HG03108 (cell line): ENCODE measurements at regions not wholly inside any gene's neighbourhood (a gene's known extent, or its start where the extent isn't known, plus 50 kb on each side); places are given as distances from the start of the nearest gene placed in this dataset.
A peak's percentile ranks its signal among the peaks of the same experiment; 100 is the strongest.
"Not testable (repeated sequence)": the region's sequence is repeated elsewhere in the genome, so short reads cannot be mapped to it uniquely, and the experiment has no call there.

Experiments used
- ATAC-seq: cut with Tn5 transposase; IDR thresholded peaks from one replicate; pipeline ENCODE4 v1.9.1; 2021; ENCODE audit warnings: moderate library complexity; ENCODE audit not compliant: unreplicated experiment

DNA sequence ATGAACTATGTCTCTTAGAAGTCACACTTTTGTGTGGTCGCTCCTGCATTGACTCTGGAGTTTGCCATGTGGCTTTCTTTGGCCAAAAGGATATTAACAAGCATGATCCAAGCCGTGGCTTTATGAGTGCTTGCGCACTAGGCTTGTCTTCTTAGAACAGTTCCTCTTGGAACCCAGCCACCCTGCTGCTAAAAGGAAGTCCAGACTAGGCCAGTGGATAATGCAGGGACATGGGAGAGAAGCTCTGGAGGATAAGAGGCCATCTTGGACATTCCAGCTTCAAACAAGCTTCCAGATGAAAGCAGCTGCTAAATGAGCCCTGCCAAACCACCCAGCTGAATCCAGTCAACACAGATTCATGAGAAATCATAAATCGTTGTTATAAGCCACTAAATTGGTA lies 346.4 kb downstream of the CDC5L start:
- ATAC-seq, result no peak

DNA sequence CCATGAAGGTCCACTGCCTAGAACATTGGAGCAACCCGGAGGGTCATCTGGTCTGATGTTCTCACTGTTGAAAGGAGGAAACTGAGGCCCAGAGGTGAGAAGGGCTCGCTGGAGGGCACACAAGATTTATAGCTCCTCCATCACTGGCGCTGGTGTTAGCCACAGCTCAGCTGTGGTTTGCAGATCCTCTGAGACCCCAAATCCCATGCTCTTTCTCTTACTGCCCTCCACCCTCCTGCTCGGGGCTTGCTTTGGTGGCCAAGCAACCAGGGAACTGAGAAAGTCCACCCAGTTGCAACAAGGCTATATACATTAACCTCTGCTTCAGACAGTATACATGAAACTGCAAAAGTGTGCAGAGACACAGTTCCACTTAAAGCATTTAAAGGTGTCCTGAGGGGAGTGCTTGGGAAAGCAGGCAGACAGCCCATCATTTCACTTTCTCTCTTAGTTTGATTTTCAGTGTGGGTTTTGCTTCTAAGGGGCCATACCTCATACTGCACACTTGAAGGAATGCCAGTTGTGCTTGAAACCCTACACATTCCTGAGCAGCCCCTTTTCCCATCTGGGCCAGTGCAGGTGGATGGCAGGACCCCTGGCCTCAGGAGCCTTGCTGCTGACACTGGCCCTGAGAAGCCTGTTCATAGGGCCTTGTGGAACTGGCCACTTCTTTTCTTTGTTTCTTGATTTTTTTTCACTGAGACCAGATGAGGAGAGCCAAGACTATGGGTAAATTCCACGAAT lies 347.6 kb downstream of the CDC5L start:
- ATAC-seq, result no peak

DNA sequence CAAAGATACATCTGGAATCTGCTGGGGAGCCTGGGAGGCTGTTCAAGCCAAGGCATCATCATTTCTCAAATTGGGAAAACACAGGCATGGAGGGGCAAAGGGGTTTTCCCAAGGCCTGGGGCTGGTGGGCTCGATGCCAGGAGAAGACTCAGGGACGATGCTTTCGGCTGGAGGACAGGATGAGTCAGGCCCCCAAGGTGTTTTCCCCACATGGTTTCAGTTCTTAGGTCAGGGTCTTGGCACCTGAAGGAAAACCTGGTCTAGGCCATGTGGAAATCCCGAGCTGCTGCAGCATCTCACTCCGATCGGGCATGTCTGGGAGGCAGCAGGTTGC lies 348.1 kb downstream of the CDC5L start:
- peak; percentile 37 for ATAC-seq

DNA sequence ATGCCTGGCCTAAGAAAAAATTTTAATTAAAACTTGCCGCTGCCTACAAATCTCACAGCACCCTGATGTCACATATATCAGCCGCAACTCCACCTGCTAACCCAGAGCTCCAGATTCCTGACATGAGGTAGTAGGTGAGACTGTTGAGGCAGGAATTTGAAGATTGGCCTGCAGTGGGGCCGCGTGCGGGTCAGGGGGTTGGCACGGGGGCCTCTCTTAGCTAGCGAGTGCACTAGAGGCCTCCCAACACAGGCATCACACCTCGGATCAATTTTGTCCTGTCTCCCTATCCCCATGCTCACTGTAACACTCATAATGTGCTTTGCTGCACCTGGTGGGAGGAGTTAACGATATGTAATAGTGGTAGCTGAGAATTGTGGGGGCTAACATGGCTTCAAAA lies 349.8 kb downstream of the CDC5L start:
- ATAC-seq, result no peak

DNA sequence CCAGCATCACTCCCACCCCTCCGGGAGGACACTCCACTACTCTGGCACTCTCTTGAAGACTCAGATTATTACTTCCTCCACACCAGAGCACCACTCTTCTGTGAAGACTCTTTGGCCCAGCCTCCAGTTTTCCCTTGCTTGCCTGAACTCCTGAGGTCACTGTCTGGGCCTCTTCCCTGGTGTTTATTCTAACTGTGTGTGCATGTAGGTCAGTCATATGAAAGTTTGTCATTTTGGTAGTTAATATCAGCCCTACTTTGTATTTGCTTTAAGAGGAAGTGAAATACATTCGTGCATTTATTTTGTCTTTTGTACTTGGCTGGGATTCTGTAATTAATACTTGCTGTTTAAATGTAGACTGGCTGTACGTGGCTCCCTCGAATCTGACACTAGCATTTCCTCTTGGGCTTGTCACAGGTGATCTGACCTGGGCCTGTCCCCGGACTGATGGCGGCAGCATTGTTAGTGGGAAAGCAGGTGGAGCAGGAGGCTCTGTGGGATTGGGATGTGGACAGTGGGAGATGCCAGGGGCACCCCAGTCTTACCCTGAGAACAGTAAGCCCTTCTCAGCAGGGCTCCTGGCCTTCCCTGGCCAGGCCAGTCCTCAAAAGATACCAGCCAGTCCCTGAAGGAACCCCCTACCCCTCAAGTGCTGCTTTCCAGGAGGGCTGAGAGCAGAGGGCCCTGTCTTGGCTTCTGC lies 350.5 kb downstream of the CDC5L start:
- ATAC-seq, result no peak

DNA sequence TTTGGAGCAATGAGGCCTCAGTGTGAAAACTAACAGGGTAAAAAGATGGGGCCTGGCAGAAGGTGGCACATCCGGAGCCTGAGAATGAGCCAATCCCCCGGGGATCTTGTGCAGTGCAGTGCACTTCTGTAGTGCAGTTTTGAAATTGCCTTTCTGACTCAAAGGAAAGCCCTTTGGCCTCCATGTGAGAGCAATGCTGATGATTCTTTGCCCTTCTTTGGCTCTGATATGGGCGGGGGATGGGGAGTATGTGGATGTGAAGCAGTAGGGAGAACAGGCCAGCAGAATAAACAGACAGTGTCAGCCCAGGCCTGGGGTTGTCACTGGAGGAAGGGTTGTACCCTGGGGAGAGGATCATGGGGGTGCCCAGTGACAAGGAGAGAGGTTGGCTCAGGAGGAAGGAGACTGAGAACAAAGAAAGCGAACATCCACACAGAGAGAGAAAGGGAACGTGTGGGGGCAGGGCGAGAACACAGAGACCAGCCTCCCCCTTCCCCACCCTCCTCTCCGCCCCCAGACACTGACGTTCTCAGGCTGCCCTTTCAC lies 351.2 kb downstream of the CDC5L start:
- peak; percentile 32 for ATAC-seq

DNA sequence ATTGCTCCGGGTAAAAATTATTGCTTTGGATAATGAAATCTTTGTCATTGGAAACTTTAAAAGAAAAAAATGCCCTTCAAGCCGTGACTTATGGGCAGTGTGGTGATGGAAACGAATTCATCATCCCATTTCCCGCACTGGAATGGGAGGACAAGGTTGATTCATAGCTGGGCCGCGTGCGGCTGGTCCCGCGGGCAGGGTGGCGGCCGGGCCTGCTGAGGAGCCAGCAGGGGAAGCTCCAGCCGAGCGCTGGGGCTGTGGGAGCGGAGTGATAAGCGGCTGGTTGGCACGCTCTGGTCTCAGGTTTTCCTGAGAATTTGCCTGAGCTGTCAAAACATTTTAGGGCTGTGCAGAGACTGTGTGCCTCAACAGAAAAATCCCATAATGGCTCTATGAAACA lies 351.7 kb downstream of the CDC5L start:
- ATAC-seq, result no peak

DNA sequence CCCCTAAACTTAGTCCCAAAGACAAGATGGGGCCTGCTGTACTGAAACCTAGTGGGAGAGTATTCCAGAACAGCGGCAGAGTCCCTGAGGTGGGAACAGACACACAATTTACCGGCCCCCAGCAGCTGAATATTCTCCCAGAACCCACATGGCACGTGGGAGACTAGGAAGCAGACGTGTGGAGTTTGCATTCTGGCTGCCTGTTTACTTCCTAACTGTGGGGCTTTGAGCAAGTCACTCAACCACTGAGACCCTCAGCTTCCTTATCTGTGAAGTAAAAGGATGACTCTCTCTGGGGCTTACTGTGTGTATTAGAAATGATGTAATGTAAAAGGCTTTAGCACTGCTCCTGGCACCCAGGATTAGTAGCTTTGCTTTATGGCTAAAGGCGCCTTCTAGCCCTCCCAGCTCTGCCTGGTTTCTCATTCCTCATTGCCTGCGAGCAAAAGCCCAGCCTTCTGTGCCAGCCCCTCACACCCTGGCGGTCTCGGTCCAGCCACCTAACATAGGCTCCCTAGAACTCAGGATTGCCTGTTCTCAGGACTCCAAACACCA lies 353.1 kb downstream of the CDC5L start:
- no peak for ATAC-seq

DNA sequence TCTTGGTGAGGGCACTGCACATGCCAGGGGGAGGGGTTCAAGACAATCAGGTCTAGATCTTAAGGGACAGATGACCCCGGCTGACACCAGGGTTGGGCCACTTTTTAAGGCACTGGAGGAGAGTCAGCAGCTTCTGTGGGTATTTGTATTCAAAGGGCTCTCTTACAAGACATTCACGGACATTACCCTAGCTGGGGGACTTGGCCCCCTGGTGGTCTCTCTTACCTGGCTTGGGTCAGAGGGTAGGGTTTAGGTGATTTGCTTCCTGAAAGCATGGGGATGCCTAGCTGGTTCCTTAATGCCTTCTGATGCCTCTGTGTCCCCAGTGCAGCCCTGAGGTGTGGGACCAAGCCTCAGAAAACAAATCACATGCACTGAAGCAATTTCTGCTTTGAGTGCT lies 354.7 kb downstream of the CDC5L start:
- ATAC-seq, result no peak

DNA sequence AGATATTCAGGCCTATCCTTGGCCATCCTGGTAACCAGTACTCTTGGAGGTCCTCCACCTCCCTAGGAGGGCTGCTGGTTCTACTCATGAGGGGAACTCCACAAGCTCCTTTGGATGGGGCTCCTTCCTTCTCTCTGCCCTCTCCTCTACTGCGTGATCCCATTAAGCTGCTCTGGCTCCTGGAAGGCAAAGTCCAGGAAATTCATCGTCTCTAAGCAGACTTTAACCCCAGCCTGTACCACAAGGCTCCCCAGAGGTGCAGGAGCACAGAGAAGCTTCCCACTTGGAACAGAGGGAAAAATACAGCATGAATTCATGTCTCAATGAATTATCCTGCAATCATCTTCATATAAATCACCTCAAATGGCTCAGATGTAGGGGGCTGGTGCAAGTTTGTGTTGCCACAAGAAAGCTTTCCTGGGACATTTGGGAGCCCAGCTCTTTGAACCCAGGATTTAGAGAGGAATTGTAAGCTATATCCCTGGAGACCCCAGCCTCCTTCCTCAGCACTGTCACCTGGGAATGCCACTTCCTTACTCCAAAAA lies 355.4 kb downstream of the CDC5L start:
- no peak for ATAC-seq

DNA sequence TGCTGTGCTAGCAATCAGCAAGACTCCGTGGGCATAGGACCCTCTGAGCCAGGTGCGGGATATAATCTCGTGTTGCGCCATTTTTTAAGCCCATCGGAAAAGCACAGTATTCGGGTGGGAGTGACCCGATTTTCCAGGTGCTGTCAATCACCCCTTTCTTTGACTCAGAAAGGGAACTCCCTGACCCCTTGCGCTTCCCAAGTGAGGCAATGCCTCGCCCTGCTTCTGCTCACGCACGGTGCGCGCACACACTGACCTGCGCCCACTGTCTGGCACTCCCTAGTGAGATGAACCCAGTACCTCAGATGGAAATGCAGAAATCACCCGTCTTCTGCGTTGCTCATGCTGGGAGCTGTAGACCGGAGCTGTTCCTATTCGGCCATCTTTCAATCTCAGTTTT lies 372.6 kb downstream of the CDC5L start:
- ATAC-seq, result not testable (repeated sequence)

DNA sequence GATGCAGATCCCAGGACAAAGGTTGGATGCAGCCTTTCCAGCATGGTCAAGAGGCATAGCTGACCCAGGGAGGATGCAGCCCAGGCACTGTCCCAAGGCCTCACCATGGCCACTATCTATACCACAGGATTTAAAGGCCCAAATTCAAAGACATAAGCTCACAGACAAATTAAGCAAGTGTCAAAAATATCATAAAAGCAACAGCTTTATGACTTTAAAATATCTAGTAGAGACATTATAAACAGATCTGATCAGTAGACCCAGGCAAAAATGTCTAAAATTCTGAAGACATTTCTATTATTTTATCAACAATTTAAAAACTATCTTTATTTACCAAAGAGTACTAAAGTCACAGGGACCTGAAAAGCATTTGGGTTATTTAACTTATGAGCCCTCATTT lies 373.5 kb downstream of the CDC5L start:
- no peak for ATAC-seq

DNA sequence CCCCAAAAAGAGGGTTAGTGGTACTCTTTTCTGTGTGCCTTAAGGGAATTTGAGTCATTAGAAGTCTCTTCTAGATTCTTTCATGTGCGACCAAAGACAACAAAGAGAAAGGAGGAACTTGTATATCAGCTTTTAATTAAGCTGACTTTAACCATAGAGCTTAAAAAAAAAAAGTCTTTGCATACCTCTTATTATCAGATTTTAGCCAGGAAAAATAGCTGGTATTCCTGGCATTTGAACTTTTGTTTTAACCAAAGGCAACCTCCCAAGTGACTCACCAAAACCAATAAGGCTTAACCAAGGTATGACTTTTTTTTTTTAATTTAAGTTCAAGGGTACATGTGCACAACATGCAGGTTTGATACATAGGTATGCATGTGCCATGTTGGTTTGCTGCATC lies 375.0 kb downstream of the CDC5L start:
- ATAC-seq, result no peak

DNA sequence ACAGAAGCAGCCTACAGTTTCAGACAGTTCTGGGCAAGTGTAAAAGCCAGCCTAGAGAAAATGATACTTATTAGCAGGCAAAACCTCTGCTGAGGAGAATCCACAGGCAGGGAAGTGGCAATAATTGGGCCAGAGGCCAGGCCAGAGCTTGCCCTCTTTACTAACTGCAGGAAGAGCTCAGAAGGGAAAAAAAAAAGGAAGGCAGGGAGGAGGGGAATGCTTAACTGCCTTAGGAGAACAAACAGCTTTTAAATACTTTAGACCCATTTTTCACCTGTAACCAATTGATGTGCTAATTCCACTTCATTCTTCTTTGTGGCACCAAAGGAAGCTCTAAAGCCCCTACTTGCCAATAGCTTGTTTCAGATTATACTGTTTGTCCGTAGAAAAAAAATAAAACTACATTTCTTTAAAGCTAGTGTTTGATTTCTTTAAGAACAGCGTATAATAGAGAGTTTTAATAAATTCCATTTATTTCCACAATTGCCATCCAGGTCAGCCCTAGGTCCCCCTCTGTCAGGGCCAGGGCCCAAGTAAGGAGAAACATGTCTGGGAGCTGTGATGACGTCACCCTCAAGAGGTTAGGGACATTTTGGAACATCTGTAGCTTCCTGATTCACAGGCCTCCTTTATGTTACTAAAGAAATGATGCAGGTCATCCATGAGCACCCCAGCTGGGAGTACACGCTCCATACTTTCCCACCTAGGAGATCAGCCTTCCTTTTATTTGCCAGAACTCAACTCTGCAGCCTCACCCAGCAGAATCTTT lies 384.3 kb downstream of the CDC5L start:
- ATAC-seq, result no peak

DNA sequence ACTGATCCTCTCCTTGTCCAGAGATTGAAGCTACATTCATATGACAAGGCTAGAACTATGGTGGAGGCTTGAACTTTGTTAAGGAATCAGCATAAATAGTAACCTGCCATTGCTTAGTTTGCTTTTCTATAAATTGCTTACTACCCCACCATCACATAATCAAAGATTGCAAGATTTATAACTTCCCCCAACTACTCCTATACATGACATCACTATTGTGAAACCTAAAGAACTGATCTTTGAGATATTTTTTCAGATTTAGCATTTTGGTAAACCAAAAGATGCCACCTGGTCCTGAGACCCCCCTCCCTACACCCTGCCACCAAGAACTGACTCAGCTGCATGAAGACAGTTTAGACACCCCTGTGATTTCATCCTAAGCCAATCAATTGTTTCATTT lies 385.3 kb downstream of the CDC5L start:
- ATAC-seq, result no peak

DNA sequence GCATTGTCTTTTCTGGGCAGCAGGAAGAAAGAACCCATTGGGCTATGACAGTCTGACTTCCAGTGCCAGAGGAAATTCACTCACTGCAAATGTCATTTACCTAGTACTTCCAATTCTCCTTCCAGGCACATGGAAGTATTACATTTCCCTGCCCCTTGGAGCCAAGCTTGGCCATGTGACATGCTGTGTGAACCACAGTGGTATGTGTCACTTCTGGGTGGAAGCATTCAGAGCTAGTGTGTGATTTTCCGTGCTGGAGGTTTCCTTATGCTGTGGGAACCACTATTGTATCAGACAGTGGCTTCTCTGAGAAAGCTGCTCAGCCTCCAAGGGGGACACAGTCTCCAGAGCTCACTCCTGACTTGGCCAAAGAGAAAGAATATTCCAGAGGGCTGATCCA lies 387.6 kb downstream of the CDC5L start:
- no peak for ATAC-seq

DNA sequence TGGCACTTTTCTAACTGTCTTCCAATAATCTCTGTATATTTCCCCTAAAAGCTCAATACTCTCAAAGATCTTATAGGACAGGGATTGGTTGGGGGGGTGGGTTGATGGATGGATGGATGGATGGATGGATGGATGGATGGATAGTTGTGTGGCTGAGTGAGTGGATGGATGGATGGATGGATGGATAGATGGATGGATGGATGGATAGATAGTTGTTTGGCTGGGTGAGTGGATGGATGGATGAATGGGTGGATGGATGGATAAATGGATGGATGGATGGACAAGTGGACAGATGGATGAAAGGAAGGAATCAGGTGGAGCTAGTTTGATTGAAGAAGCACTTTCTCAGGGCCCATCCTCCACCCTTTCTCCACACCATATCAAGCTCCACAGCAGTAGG lies 388.8 kb downstream of the CDC5L start:
- ATAC-seq, result no peak

DNA sequence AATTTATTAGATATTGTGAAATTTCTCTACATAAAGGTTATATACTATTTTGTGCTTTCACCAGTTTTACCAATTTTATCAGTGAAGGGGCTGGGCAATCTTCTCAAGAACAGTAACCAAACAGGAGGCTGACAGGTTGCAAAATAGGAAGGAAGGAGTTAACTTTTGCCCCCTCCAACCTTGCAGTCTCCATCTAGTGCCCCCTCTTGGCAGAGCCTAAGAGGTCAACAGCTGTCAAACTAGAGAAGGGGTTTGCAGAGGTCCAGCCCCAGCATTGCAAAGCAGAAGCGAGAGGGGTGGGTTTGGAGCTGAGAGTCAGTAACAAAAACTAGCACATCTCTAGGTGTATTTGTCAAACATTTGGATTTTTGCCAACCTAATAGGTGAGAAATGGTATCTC lies 391.0 kb downstream of the CDC5L start:
- ATAC-seq, result no peak
